Breast epithelium (tissue), 3 donors: ENCODE measurements at regions not wholly inside any gene's neighbourhood (a gene's known extent, or its start where the extent isn't known, plus 50 kb on each side); places are given as distances from the start of the nearest gene placed in this dataset.

ENCODE experiments used
- CTCF ChIP-seq, 3 donors: fragments of 450-650 bp; IDR thresholded peaks; one replicate each; pipeline ENCODE4 v1.5.1; 2016 to 2017; ENCODE audit warnings: antibody characterized with exemption in 3 of 3, mild to moderate bottlenecking in 3 of 3, moderate library complexity in 3 of 3
- POLR2A ChIP-seq: fragments of 450-650 bp; IDR thresholded peaks from one replicate; pipeline ENCODE4 v1.6.1; 2016; ENCODE audit warnings: antibody characterized with exemption, mild to moderate bottlenecking, moderate library complexity

- TF ChIP-seq CTCF (IDR thresholded peaks at IDR 0.05) (no peak), POLR2A (no peak)
These were observed 233.5 kb downstream of the TUBA3C start for GRCh38 chr13:18948012-18948663.
